Iris pigment epithelial cell (primary cell): ENCODE measurements at regions not wholly inside any gene's neighbourhood (a gene's known extent, or its start where the extent isn't known, plus 50 kb on each side); places are given as distances from the start of the nearest gene placed in this dataset.
A peak's percentile ranks its signal among the peaks of the same experiment; 100 is the strongest.

Experiments used
- DNase-seq: peaks from one replicate; pipeline ENCODE4 v3.0.0-alpha.2; 2011; ENCODE audit warnings: low read depth

GRCh38 chr1:221913351-221913892 is 171.5 kb upstream of the DUSP10 start:
- DNase-seq: no peak

DNA sequence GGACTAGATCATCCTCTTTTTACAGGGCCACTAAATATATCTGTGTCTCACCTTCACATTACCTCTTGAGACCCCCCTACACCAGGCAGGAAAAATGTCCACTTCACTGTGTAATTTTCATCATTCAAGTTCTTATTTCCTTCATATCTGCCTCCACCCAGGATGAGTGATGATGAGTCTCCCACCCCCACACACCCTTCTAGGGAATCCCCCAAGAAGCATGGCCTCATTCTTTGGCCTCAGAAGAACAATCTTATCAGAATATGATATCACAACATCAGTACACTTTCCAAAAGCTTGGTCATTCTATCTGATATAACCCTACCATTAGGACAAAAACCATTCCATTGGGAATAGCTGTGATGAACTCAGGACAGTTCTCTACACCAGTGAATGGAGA is 170.3 kb upstream of the DUSP10 start:
- no peak for DNase-seq

GRCh38 chr1:221911714-221912113 is 169.8 kb upstream of the DUSP10 start:
- no peak for DNase-seq

DNA sequence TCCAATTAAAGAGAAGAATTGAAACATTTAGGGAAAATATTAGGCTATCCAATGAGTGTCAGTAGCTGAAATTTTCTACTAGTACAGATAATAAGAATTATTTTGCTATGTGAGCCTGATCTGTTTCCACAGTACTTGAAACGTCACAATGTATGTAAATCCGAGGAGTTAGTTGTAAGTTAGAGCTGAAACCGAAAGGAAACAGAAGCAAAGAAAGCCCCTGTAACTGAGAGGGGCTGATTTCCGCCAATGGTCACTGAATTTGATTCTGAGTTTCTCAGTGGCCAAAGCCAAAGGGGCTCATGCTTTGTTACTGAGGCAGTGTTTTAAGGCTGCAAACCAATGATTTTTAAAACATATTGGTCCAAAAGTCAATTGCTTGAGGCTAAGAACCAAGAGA is 168.3 kb upstream of the DUSP10 start:
- no peak for DNase-seq

GRCh38 chr1:221908573-221908972 is 166.7 kb upstream of the DUSP10 start:
- DNase-seq: no peak

DNA sequence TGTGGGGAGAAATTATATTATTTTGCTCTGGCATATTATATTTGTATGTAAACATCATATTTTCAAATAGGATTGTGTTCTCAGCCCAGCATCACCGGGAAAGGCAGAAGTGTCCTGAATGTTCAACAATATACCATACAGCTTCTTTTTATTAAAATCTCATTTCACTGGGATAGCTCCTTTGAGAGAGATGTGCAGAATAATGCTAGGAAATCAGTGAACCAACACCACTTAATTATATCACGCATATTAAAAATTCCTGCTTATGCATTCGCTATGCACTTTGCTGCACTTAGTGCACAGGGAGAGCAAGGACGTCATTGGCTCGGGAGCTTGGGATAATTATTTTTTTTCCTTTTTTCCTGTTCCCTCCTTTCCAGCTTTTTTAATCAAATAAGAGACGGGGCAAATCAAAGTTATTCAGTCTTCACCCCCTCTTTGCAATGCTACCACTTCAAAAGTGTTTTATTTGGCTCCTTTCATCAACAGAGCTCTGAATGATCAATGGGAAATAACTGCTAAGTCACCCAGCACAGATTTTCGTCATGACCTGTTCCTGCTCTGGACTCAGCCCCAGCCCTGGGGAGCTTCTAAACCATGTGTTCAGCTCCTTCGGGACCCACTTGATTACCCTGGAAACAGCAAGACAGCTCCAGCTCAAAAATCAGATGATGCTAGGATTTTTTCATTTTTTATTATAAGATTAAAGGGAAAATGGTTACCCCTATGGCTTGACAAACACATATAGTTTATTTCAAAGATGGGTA is 165.5 kb upstream of the DUSP10 start:
- DNase-seq: no peak

DNA sequence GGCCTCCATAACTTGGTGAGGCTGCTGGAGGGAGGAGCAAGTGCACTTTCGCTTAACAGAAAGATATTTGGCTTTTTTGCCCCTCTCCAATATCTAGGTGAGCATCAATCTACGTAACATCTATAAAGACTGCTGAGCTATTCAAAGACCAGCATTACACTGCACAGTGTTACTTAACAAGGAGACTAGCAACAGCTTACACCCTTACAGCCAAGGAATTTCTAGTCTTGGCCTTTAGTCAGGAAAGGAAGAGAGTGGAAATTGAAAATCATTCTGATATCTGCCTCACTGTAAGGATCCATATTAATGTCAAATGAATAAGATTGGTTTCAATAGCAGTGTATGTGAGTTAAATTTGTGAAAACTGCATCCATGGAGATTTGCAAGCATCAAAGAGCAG is 163.9 kb upstream of the DUSP10 start:
- no peak for DNase-seq

- DNase-seq: no peak
Observed at GRCh38 chr1:221904319-221904718, 162.4 kb upstream of the DUSP10 start.

GRCh38 chr1:221903594-221903993 is 161.7 kb upstream of the DUSP10 start:
- no peak for DNase-seq

DNA sequence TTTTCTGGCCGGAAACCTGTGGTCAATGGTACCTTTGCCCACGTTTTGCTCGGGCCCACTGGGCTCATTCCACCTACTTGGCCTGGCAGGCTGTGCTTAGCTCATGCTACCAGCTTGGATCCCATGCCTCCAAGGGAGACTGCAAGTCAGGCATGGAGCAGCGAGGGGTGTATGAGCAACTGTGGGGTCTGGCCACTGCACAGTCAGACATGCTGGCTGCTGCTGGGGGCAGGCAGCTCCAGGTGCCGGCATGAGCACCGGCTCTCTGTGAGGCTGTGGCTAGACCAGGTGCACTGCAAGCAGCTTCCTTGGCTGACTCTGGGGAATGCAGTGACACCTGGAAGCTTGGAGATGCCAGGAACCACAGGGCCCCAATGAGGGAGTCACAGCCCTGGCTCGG is 161.1 kb upstream of the DUSP10 start:
- DNase-seq: no peak

GRCh38 chr1:221900678-221901077 is 158.8 kb upstream of the DUSP10 start:
- no peak for DNase-seq

DNA sequence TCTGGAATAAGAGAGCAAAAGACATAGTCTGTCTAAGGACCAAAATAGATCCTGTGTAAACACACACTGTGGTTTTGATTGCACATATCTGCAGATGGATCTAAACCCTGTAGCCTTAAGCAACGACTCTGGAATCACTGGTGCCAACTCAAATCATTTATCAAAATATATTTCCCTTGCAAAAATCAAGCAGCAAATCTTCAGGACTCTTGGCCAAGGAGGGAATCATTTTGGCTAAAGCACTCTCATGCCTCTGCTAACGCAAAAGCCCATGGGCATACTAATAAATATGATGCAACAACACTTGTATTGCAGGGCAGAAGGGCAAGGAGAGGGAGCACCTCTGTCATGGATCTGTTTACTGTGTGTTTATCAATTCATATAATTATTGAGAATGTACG is 155.4 kb upstream of the DUSP10 start:
- peak; percentile 59 for DNase-seq

- no peak for DNase-seq
Observed at GRCh38 chr1:221892301-221892830, 150.5 kb upstream of the DUSP10 start.

- DNase-seq: peak; percentile 75
Observed at GRCh38 chr1:221891708-221892107, 149.8 kb upstream of the DUSP10 start.

GRCh38 chr1:221888801-221889200 is 146.9 kb upstream of the DUSP10 start:
- no peak for DNase-seq

GRCh38 chr1:221888218-221888617 is 146.3 kb upstream of the DUSP10 start:
- DNase-seq: no peak

GRCh38 chr1:221887758-221888157 is 145.9 kb upstream of the DUSP10 start:
- DNase-seq: no peak

- DNase-seq: no peak
Observed at GRCh38 chr1:221887415-221887746, 145.5 kb upstream of the DUSP10 start.

DNA sequence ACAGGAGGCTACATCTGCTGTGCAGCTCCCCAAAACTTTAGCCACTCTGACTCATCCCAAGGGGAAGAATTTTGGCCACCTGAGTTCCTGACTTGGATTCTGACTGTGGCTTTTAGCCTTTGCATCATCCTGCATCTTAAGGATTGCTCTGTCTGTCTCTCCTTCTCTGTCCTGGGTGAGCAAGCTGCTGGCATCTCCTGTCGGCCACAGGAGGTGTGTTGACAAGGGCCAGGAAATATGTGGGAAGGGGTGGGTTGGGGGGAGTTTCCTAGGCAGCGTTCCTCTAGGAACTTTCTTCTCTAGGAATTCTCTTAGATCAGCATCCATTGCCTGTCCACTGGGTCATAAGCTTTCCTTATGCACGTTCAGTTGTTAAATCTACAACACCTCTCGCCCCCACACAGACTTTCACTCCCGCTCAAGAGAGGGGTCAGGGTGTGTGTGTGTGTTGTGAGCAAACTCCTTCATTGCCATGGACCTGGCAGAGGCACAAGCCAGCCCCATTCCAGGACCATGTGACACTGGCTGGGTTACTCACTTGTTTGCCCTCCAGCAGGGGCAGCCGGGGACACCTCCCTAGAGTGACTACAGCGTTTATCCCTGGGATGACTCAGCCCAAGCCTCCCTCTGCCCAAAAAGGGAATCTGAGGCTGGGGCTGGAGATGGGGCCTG is 145.0 kb upstream of the DUSP10 start:
- peak; percentile 73 for DNase-seq

DNA sequence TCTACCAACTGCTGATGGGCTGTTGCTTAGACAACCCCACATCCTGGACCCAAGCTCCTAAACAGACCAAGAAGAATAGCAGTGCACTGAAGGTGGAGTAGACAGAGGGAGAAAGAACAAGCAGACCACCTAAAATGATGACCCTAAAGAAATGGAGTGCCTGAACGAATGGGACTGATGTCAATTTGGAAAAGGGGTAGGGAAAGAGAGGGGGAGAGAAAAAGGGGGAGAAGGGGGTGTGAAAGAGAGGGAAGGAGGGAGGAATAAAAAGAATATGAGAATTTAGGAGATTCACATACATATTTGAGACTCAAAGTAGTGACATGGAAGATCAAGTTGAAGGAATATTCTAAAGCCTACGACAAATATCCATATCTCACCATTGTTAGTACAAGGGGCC is 144.4 kb upstream of the DUSP10 start:
- DNase-seq: no peak

DNA sequence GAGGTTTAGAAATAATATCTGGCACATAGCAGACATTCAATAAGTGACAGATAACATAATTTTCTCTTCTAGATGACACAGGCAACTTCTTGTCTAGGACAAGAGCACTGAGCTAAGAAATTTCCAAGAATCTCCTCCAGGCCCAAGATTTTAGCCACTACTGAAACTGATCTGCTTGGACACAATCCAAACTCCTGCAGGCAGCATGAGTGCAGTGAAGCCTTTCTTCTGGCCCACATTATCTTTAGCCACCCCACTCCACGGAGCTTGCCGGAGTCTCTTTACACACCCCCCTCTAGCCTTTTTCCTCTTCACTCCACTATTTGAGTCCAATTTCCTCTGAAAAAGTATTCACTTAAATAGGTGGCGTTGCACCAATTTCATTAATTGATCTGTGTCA is 142.9 kb upstream of the DUSP10 start:
- peak; percentile 25 for DNase-seq

DNA sequence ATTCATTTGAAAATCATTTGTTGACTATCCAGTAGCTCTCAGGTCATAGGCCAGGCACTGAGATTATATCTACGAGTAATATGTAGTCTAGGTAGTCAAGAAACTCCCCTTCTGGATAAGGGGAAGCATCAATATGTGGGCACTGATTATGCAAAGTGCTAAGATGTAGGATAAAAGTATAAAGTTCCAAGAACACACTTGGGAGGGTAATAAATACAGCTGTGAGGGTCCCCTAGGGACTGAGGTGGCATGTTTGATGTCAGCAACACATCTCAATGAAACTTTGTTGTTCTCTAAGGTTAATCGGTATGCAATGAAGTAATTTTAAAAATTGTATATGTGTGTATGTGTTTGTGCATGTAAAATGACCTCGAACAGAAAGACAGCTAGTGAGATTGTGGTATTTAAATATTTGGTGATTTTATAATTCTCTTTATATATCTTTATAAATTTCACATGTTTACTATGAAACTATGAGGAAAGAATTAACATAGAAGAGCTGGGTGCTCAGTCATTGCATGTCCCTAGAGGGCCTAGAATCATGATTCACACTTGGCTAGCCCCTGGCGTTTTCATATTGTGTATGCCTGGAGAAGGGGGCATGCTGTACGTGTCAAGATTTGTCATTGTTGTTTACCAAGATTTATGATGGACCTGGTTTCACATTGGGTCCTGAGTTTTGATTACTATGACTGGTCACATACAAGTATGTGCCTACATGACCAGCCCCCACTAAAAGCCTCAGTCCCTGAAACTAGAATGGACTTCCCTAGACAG is 140.1 kb upstream of the DUSP10 start:
- DNase-seq: no peak

DNA sequence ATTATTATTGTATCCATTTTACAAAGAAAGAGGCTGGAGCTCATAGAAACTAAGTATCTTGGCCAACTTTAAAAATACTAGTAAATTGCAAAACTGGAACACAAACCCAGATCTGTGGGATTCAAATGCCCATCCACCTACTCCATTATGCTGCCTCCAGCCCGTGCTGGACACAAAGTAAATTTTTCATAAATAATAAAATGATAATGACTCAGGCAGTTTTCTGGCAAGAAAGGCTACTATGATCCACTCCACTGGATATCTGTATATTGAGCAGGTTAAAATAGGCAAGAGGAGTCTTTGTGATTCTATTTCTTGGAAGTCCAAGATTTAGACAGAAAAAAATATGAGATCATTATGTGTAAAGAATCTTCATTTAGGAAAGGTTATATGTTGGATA is 138.3 kb upstream of the DUSP10 start:
- DNase-seq: no peak
